GM12875 (cell line): ENCODE measurements at regions not wholly inside any gene's neighbourhood (a gene's known extent, or its start where the extent isn't known, plus 50 kb on each side); places are given as distances from the start of the nearest gene placed in this dataset.
"Not testable (repeated sequence)": the region's sequence is repeated elsewhere in the genome, so short reads cannot be mapped to it uniquely, and the experiment has no call there.

Source experiments
- H3K4me3 ChIP-seq: one replicate; pipeline ENCODE4 v1.5.1; 2011; ENCODE audit warnings: low read depth, low read length, control low read depth
- TF ChIP-seq, protein P1 (sequence below): IDR thresholded peaks from 2 replicates; pipeline ENCODE4 v1.5.1; 2011; ENCODE audit warnings: low read depth, mild to moderate bottlenecking, control low read depth, inconsistent platforms, low read length, moderate library complexity, borderline replicate concordance; ENCODE audit not compliant: insufficient read depth

DNA sequence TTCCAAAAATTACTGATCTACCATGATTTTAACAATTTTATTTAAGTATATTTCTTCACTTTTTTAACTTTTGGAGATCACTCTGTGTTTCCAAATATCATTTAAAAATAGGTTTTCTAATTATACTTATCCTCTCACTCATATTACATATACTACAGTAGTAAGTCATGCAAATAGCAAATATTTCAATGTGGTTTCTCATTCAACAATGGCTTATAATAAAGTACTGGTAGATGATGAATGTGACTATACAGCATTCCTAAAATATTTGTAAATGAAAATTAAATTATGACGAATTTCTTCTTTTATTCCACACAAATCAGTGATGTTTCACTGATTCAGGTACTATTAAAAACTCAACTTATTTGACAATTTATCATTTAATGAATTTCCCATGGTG is 176.3 kb upstream of the MEF2C start:
- TF ChIP-seq, protein P1, sequence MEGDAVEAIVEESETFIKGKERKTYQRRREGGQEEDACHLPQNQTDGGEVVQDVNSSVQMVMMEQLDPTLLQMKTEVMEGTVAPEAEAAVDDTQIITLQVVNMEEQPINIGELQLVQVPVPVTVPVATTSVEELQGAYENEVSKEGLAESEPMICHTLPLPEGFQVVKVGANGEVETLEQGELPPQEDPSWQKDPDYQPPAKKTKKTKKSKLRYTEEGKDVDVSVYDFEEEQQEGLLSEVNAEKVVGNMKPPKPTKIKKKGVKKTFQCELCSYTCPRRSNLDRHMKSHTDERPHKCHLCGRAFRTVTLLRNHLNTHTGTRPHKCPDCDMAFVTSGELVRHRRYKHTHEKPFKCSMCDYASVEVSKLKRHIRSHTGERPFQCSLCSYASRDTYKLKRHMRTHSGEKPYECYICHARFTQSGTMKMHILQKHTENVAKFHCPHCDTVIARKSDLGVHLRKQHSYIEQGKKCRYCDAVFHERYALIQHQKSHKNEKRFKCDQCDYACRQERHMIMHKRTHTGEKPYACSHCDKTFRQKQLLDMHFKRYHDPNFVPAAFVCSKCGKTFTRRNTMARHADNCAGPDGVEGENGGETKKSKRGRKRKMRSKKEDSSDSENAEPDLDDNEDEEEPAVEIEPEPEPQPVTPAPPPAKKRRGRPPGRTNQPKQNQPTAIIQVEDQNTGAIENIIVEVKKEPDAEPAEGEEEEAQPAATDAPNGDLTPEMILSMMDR = no peak
- H3K4me3 ChIP-seq = no peak overlapping the region

DNA sequence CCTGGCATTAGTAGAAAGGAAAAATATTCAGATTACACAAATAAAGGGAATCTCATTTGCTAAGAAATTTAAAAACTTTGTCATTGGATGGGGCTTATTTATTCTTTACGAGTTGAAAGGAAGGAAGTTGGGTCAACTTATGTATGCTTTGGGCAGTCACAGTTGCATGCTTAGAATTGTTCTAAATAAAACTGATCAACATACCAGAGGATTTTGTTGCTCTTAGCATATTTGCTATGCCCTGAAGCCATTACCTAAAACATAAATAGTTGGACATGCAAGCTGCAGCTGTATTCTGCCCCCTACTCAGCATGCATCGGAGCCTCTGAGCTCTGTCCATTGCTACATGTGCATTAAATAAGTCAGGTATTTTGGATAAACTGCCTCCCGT is 172.7 kb upstream of the MEF2C start:
- H3K4me3 ChIP-seq = no peak overlapping the region
- TF ChIP-seq, protein P1 = no peak

DNA sequence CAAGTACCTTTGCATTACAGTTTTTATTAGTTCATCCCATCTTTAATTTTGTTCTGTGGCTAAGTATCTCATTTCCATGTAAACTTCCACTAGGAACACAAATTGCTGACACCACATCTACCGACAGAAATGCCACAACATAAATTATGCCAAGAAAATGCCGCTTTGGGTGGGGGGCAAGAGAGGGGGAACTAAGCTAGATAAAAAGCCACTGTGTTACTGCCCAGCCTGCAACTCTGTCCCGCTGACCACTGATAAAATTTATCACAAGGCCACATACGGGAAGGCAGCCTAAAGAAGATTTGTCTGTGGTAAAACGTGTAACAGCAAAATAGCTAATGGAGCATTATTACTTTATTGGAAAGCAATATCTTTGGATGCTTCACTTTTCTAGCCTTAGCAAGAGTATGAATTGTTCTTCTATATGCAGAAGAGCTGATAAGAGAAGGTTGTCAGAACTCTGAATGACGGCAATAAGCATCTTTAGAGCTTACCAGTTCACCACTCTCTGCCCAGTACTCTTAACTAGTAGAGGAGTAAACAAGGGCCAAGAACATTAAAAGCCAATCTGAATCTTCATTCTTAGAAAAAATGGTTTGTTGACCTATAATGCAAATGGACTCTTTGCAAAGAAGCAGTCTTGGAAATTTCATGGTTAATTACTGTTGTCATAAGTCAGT is 172.2 kb upstream of the MEF2C start:
- TF ChIP-seq, protein P1 = no peak
- no peak overlapping the region for H3K4me3 ChIP-seq

DNA sequence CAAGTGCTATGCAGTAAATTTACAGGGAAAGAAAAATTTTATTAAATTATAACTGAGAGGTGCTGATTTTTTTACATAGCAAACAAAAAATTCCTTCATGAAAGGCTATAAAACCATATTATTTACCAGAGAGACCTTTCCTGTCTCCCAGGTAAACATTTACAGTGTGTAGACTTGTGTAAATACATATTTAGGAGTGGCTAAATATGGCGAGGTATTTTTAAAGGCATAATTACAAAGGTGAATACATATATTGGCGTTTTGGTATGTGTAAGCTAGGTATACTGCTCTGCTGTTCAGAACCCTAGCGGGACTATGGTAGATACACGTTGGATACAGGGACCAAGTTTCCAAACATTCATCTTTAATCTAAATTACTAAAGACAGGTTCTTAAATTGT is 170.6 kb upstream of the MEF2C start:
- H3K4me3 ChIP-seq = no peak overlapping the region
- TF ChIP-seq, protein P1 = no peak

DNA sequence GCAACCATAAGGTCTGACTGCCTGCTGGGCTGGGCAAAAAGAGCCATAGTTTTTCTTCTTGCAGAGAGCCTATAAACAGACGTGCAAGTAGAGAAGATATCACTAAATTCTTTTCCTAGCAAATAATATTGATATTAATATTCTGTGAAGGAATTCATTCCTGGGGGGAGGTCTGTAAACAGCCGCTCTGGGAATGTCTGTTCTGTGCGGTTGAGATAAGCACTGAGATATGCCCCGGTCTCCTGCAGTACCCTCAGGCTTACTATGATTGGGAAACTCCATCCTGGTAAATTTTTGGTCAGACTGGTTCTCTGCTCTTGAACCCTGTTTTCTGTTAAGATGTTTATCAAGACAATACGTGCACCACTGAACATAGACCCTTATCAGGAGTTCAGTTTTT is 167.1 kb upstream of the MEF2C start:
- H3K4me3 ChIP-seq = not testable (repeated sequence)

DNA sequence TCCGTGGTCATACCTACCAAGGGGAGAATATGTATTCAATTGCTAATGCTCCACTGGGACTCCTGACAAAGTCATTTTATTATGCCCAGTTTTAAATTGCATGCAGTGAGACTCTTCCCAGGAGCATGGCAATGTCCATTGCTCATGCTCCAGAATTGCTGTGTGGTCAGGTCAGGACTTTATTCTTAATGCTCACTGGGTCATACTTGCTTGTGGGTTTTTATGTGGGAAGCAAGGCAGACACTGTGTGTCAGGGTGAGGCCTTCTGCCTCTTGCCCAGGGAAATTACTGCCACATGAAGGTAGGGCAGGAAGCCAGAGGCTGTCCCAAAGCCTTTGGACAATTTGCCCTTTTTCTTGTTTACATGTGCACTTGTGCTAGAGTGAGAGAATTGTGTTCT is 164.6 kb upstream of the MEF2C start:
- TF ChIP-seq, protein P1 = no peak
- no peak overlapping the region for H3K4me3 ChIP-seq

DNA sequence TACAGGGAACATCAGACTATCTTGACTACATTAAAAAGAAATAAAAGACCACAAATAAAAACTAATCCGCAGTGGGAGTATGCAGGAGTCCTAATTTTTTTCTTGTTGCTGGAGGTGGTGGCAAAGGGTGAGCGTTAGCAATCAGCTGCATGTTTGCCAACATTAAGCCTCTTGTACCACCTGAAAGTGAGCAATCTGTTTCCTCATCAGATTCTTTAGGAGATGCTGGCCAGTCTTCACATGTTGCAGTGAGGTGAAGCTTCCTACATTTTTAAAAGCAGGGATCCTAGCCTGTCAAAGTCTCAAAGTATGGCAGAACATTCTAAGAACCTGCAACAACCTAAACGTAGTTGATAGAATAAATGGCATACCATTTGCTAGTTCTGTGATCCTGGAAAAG is 162.2 kb upstream of the MEF2C start:
- H3K4me3 ChIP-seq = no peak overlapping the region
- TF ChIP-seq, protein P1 = no peak

DNA sequence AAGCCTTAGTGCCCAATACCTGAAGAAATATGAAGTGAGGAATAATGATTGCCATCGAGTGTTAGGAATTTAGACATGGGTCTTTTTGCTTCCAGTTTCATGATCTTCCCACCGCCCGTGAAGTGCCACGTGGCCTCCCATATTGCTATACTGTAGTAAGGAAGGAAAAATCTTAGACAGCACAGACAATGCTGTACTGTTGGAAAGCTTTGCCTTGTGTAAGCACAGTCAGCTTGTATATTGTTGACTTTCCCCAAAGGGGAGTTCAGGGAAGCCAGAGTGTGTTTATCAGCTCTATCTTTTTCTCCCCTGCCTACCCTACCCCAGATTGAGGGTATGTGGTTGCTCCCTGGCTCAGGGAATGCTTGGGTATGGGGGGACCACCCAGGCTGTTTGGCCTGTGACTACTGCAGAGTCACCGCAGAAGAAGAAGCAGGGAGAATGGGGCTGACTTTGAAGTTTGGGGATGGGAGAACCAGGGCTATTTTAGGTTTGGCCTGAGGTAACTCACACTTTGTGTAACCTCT is 161.8 kb upstream of the MEF2C start:
- H3K4me3 ChIP-seq = no peak overlapping the region
- TF ChIP-seq, protein P1 = no peak
